GM12864 (cell line): ENCODE measurements at regions not wholly inside any gene's neighbourhood (a gene's known extent, or its start where the extent isn't known, plus 50 kb on each side); places are given as distances from the start of the nearest gene placed in this dataset.

Source experiments
- DNase-seq: peaks from one replicate; pipeline ENCODE4 v3.0.0-alpha.2; 2011; ENCODE audit warnings: low read depth
- H3K4me3 ChIP-seq: 2 replicates; pipeline ENCODE4 v1.5.1; 2011; ENCODE audit warnings: mild to moderate bottlenecking, low read depth, low read length, control low read depth
- CTCF ChIP-seq: IDR thresholded peaks from 2 replicates; pipeline ENCODE4 v1.5.1; 2011; ENCODE audit warnings: low read depth, mild to moderate bottlenecking, moderate library complexity, low read length, control low read depth, inconsistent platforms; ENCODE audit errors: missing control alignments

- no peak for TF ChIP-seq CTCF
- no peak for DNase-seq
- H3K4me3 ChIP-seq, result no peak overlapping the region
Measured at GRCh38 chr10:78954689-78955088, 114.1 kb upstream of the ZMIZ1 start.

- DNase-seq, result no peak
- TF ChIP-seq CTCF, result no peak
- H3K4me3 ChIP-seq, result no peak overlapping the region
Measured at GRCh38 chr10:78955206-78955605, 113.6 kb upstream of the ZMIZ1 start.

GRCh38 chr10:78956391-78956790 lies 112.4 kb upstream of the ZMIZ1 start:
- no peak for TF ChIP-seq CTCF
- no peak overlapping the region for H3K4me3 ChIP-seq
- DNase-seq, result no peak

- H3K4me3 ChIP-seq, result no peak overlapping the region
- TF ChIP-seq CTCF, result no peak
- DNase-seq, result no peak
Measured at GRCh38 chr10:78957471-78958039, 111.2 kb upstream of the ZMIZ1 start.

GRCh38 chr10:78959217-78959923 lies 109.4 kb upstream of the ZMIZ1 start:
- DNase-seq, result no peak
- TF ChIP-seq CTCF, result no peak
- no peak overlapping the region for H3K4me3 ChIP-seq

GRCh38 chr10:78959924-78960285 lies 108.9 kb upstream of the ZMIZ1 start:
- no peak for DNase-seq
- H3K4me3 ChIP-seq, result no peak overlapping the region
- no peak for TF ChIP-seq CTCF

- no peak for TF ChIP-seq CTCF
- no peak overlapping the region for H3K4me3 ChIP-seq
- DNase-seq, result no peak
Measured at GRCh38 chr10:78960316-78960800, 108.4 kb upstream of the ZMIZ1 start.
